HepG2 (cell line): ENCODE measurements at regions not wholly inside any gene's neighbourhood (a gene's known extent, or its start where the extent isn't known, plus 50 kb on each side); places are given as distances from the start of the nearest gene placed in this dataset.
A peak's percentile ranks its signal among the peaks of the same experiment; 100 is the strongest.

Source experiments
- ARNT ChIP-seq: fragments of 450-650 bp; IDR thresholded peaks from 2 replicates; pipeline ENCODE4 v1.6.1; 2017
- DNMT3B ChIP-seq: conservative IDR thresholded peaks from 2 replicates; pipeline ENCODE4 v1.6.1; 2016; ENCODE audit warnings: missing biosample characterization, control low read depth
- HNRNPLL ChIP-seq: fragments of 200-400 bp; formaldehyde crosslinking; IDR thresholded peaks from 2 replicates; pipeline ENCODE4 v1.6.1; 2017; ENCODE audit warnings: mild to moderate bottlenecking, low read depth, low read length; ENCODE audit not compliant: poor library complexity, severe bottlenecking
- IKZF5 ChIP-seq: IDR thresholded peaks from 2 replicates; pipeline ENCODE4 v1.6.1; 2018; ENCODE audit warnings: missing genetic modification reagents, mild to moderate bottlenecking, missing compliant biosample characterization
- PAX8 ChIP-seq: sonication (generic); formaldehyde crosslinking; IDR thresholded peaks from 2 replicates; pipeline ENCODE4 v1.8.0; 2022; ENCODE audit warnings: mild to moderate bottlenecking, missing genetic modification reagents, borderline replicate concordance
- RCOR2 ChIP-seq: IDR thresholded peaks from 2 replicates; pipeline ENCODE4 v1.6.1; 2016; ENCODE audit warnings: missing biosample characterization, missing genetic modification reagents
- ZFP91 ChIP-seq: sonication (generic); formaldehyde crosslinking; IDR thresholded peaks from 2 replicates; pipeline ENCODE4 v1.9.0; 2022; ENCODE audit warnings: missing genetic modification reagents, mild to moderate bottlenecking, borderline replicate concordance
- ZMAT5 ChIP-seq: sonication (generic); formaldehyde crosslinking; IDR thresholded peaks from 2 replicates; pipeline ENCODE4 v1.5.0; 2020; ENCODE audit warnings: mild to moderate bottlenecking, low read depth, missing genetic modification reagents, borderline replicate concordance
- ZNF121 ChIP-seq: sonication (generic); formaldehyde crosslinking; IDR thresholded peaks from 2 replicates; pipeline ENCODE4 v1.5.0; 2020; ENCODE audit warnings: mild to moderate bottlenecking, missing genetic modification reagents
- ZNF567 ChIP-seq: sonication (generic); formaldehyde crosslinking; IDR thresholded peaks from 2 replicates; pipeline ENCODE4 v1.8.1; 2023; ENCODE audit warnings: mild to moderate bottlenecking, missing genetic modification reagents, borderline replicate concordance
- ZNF580 ChIP-seq: IDR thresholded peaks from 2 replicates; pipeline ENCODE4 v1.6.1; 2016; ENCODE audit warnings: low read depth, borderline replicate concordance
- ZNF615 ChIP-seq: sonication (generic); formaldehyde crosslinking; IDR thresholded peaks from 2 replicates; pipeline ENCODE4 v1.5.0; 2020; ENCODE audit warnings: mild to moderate bottlenecking, missing genetic modification reagents, borderline replicate concordance
- ZNF646 ChIP-seq: sonication (generic); formaldehyde crosslinking; IDR thresholded peaks from 2 replicates; pipeline ENCODE4 v1.9.0; 2021; ENCODE audit warnings: mild to moderate bottlenecking, missing genetic modification reagents
- ZNF670 ChIP-seq: sonication (generic); formaldehyde crosslinking; IDR thresholded peaks from 2 replicates; pipeline ENCODE4 v1.8.0; 2022; ENCODE audit warnings: mild to moderate bottlenecking, missing genetic modification reagents, borderline replicate concordance
- ZSCAN30 ChIP-seq: sonication (generic); formaldehyde crosslinking; IDR thresholded peaks from 2 replicates; pipeline ENCODE4 v1.5.0; 2020; ENCODE audit warnings: mild to moderate bottlenecking, missing genetic modification reagents

- TF ChIP-seq ZNF646 (no peak), ZNF121 (CRISPR knock-in tag) (no peak), ARNT (no peak), ZNF580 (CRISPR knock-in tag) (0 out of 2 replicates have a peak, but pooled peaks have one; percentile 32), ZMAT5 (CRISPR knock-in tag) (no peak), ZSCAN30 (CRISPR knock-in tag) (no peak), HNRNPLL (no peak), PAX8 (CRISPR knock-in tag) (no peak), ZNF615 (CRISPR knock-in tag) (no peak), ZFP91 (CRISPR knock-in tag) (no peak), DNMT3B (no peak), IKZF5 (CRISPR knock-in tag) (peak; percentile 43; the same call in 1 of the 2 replicates), ZNF670 (CRISPR knock-in tag) (no peak), ZNF567 (no peak), RCOR2 (CRISPR knock-in tag) (peak; percentile 60)
These were observed 241.7 kb downstream of the SOX9 start (continued) for GRCh38 chr17:72362376-72363088.
